ENCODE measurements at regions not wholly inside any gene's neighbourhood (a gene's known extent, or its start where the extent isn't known, plus 50 kb on each side); places are given as distances from the start of the nearest gene placed in this dataset.

GRCh38 chr4:187586892-187587291 lies 408.7 kb upstream of the ZFP42 start:
- no peak for TF ChIP-seq CTCF (conservative IDR thresholded peaks at IDR 0.05; ENCODE audit: low read depth, low read length)
- no peak for TF ChIP-seq EZH2 (IDR thresholded peaks at IDR 0.05; ENCODE audit: borderline replicate concordance, low read depth, low read length, poor library complexity, severe bottlenecking)

All from A673 (cell line).